Right atrium auricular region (tissue), 2 donors: ENCODE measurements at regions not wholly inside any gene's neighbourhood (a gene's known extent, or its start where the extent isn't known, plus 50 kb on each side); places are given as distances from the start of the nearest gene placed in this dataset.

Experiments
- DNase-seq: peaks from one replicate; pipeline ENCODE4 v3.0.0-alpha.2; 2019; ENCODE audit warnings: low spot score
- H3K27ac ChIP-seq, 2 donors: fragments of 200-600 bp; sonication (generic); 1 replicate in 1 of 2; 2 replicates in 1 of 2; pipeline ENCODE4 v1.5.1; 2016 to 2019
- H3K27me3 ChIP-seq, 2 donors: fragments of 200-600 bp; sonication (generic); one replicate each; pipeline versions ENCODE4 v1.5.1 to v1.6.0; 2017 to 2019
- H3K36me3 ChIP-seq: fragments of 200-600 bp; sonication (generic); one replicate; pipeline ENCODE4 v1.5.1; 2016
- H3K4me1 ChIP-seq, 2 donors: fragments of 200-600 bp; sonication (generic); one replicate each; pipeline versions ENCODE4 v1.5.1 to v1.6.0; 2017 to 2019
- H3K4me3 ChIP-seq, 2 donors: fragments of 200-600 bp; sonication (generic); 1 replicate in 1 of 2; 2 replicates in 1 of 2; pipeline ENCODE4 v1.5.1; 2017 to 2019; ENCODE audit warnings: mild to moderate bottlenecking in 1 of 2, moderate library complexity in 1 of 2
- H3K9me3 ChIP-seq, 2 donors: fragments of 200-600 bp; sonication (generic); one replicate each; pipeline ENCODE4 v1.5.1; 2019
- CTCF ChIP-seq, 2 donors: fragments of 200-600 bp; sonication (generic); IDR thresholded peaks; one replicate each; pipeline ENCODE4 v1.5.1; 2019; ENCODE audit warnings: antibody characterized with exemption in 2 of 2

GRCh38 chr16:85196976-85197375, 84.7 kb upstream of the CIBAR2 start:
- Histone ChIP-seq H3K36me3 (no peaks in the 10 kb centered on the region), H3K27ac (peak overlapping the region; percentile 51 to 61), H3K4me1 (peaks cover 0 to 15% of the 10 kb centered on the region in 2 donors), H3K27me3 (no peaks in the 10 kb centered on the region), H3K4me3 (no peak overlapping the region), H3K9me3 (no peaks in the 10 kb centered on the region)
- DNase-seq: no peak
- TF ChIP-seq CTCF (IDR thresholded peaks at IDR 0.05): no peak

GRCh38 chr16:85197611-85198566, 85.6 kb upstream of the CIBAR2 start:
- Histone ChIP-seq H3K4me1 (peaks cover 0 to 24% of the 10 kb centered on the region in 2 donors), H3K27ac (peak overlapping the region; percentile 45 to 51), H3K4me3 (no peak overlapping the region), H3K36me3 (no peaks in the 10 kb centered on the region), H3K27me3 (no peaks in the 10 kb centered on the region), H3K9me3 (no peaks in the 10 kb centered on the region)
- DNase-seq: no peak
- no peak for TF ChIP-seq CTCF (IDR thresholded peaks at IDR 0.05)

GRCh38 chr16:85199069-85199725, 86.9 kb upstream of the CIBAR2 start:
- DNase-seq: no peak

GRCh38 chr16:85199880-85200279, 87.6 kb upstream of the CIBAR2 start:
- no peaks in the 10 kb centered on the region for H3K9me3 ChIP-seq
- peak overlapping the region in 1 of 2 donors; percentile 40 for H3K27ac ChIP-seq

More at GRCh38 chr16:85199069-85199725, 86.9 kb upstream of the CIBAR2 start:
- Histone ChIP-seq H3K36me3 (no peaks in the 10 kb centered on the region), H3K4me3 (no peak overlapping the region), H3K27ac (peak overlapping the region in 1 of 2 donors; percentile 40), H3K4me1 (peaks cover 0 to 34% of the 10 kb centered on the region in 2 donors), H3K27me3 (no peaks in the 10 kb centered on the region), H3K9me3 (no peaks in the 10 kb centered on the region)
- TF ChIP-seq CTCF (IDR thresholded peaks at IDR 0.05): no peak

More at GRCh38 chr16:85199880-85200279, 87.6 kb upstream of the CIBAR2 start:
- peaks cover 0 to 34% of the 10 kb centered on the region in 2 donors for H3K4me1 ChIP-seq
- no peak for DNase-seq
- TF ChIP-seq CTCF (IDR thresholded peaks at IDR 0.05): no peak
- H3K36me3 ChIP-seq: no peaks in the 10 kb centered on the region
- no peaks in the 10 kb centered on the region for H3K27me3 ChIP-seq
- H3K4me3 ChIP-seq: no peak overlapping the region
